HCT116 (cell line): ENCODE measurements at regions not wholly inside any gene's neighbourhood (a gene's known extent, or its start where the extent isn't known, plus 50 kb on each side); places are given as distances from the start of the nearest gene placed in this dataset.

Experiments
- CTCF ChIP-seq, 3 experiments: fragments of 200-600 bp in 1 of 3; sonication (generic) in 1 of 3; IDR thresholded peaks in 2 of 3; conservative IDR thresholded peaks in 1 of 3; 2 replicates each; pipeline ENCODE4 v1.5.1; 2012 to 2017; ENCODE audit warnings: low read depth in 2 of 3, low read length in 2 of 3, antibody characterized with exemption in 1 of 3, borderline replicate concordance in 1 of 3, control low read depth in 1 of 3, mild to moderate bottlenecking in 1 of 3, mixed read lengths in 1 of 3, mixed run types in 1 of 3, moderate library complexity in 1 of 3; ENCODE audit not compliant: insufficient read depth in 1 of 3
- JUND ChIP-seq: IDR thresholded peaks from 2 replicates; pipeline ENCODE4 v1.6.1; 2012
- POLR2A ChIP-seq: IDR thresholded peaks from 2 replicates; pipeline ENCODE4 v1.7.0; 2011; ENCODE audit warnings: borderline replicate concordance; ENCODE audit not compliant: insufficient read depth, insufficient read length; ENCODE audit errors: extremely low read depth
- POLR2AphosphoS5 ChIP-seq: IDR thresholded peaks from 2 replicates; pipeline ENCODE4 v1.6.1; 2011; ENCODE audit warnings: mild to moderate bottlenecking, low read depth, low read length, moderate library complexity
- RAD21 ChIP-seq: IDR thresholded peaks from 2 replicates; pipeline ENCODE4 v1.6.1; 2012; ENCODE audit warnings: low read depth, mild to moderate bottlenecking
- REST ChIP-seq: IDR thresholded peaks from 2 replicates; pipeline ENCODE4 v1.6.1; 2012; ENCODE audit warnings: low read depth
- SP1 ChIP-seq: IDR thresholded peaks from 2 replicates; pipeline ENCODE4 v1.6.1; 2012; ENCODE audit warnings: low read depth
- TCF7L2 ChIP-seq: IDR thresholded peaks from 2 replicates; pipeline ENCODE4 v1.7.0; 2011; ENCODE audit warnings: borderline replicate concordance, inconsistent platforms; ENCODE audit not compliant: insufficient read depth, insufficient read length; ENCODE audit errors: extremely low read depth
- ZBTB33 ChIP-seq: IDR thresholded peaks from 2 replicates; pipeline ENCODE4 v1.6.1; 2011; ENCODE audit warnings: mild to moderate bottlenecking, low read length, moderate library complexity; ENCODE audit not compliant: insufficient replicate concordance; ENCODE audit errors: extremely low read depth

- no peak for TF ChIP-seq POLR2AphosphoS5
- TF ChIP-seq JUND, result no peak
- no peak for TF ChIP-seq CTCF (IDR thresholded peaks at IDR 0.05 in 2 of 3, conservative IDR thresholded peaks at IDR 0.05 in 1 of 3; ENCODE audit: borderline replicate concordance in 1 of 3, insufficient read depth in 1 of 3, low read depth in 2 of 3, low read length in 2 of 3)
- TF ChIP-seq POLR2A, result no peak
- TF ChIP-seq ZBTB33, result no peak
- TF ChIP-seq RAD21, result no peak
- TF ChIP-seq TCF7L2, result no peak
- TF ChIP-seq REST, result no peak
- no peak for TF ChIP-seq SP1
These were observed 258.7 kb downstream of the DLL1 start for GRCh38 chr6:170032197-170032596.
